NB4 (cell line): ENCODE measurements at regions not wholly inside any gene's neighbourhood (a gene's known extent, or its start where the extent isn't known, plus 50 kb on each side); places are given as distances from the start of the nearest gene placed in this dataset.

Experiments
- DNase-seq: peaks from one replicate; pipeline ENCODE4 v3.0.0; 2010; ENCODE audit warnings: low read depth
- H3K4me3 ChIP-seq: one replicate; pipeline ENCODE4 v1.5.1; 2011; ENCODE audit warnings: mild to moderate bottlenecking, low read depth, low read length, moderate library complexity
- CTCF ChIP-seq: IDR thresholded peaks from one replicate; pipeline ENCODE4 v1.5.1; 2012; ENCODE audit warnings: low read depth, low read length
- MYC ChIP-seq: IDR thresholded peaks from 2 replicates; pipeline ENCODE4 v1.6.1; 2011; ENCODE audit warnings: low read depth, low read length
- POLR2A ChIP-seq: IDR thresholded peaks from 2 replicates; pipeline ENCODE4 v1.6.1; 2011; ENCODE audit warnings: mild to moderate bottlenecking; ENCODE audit not compliant: insufficient read length; ENCODE audit errors: extremely low read depth
- TF ChIP-seq, protein P1 (sequence below): IDR thresholded peaks from 2 replicates; pipeline ENCODE4 v1.6.1; 2011; ENCODE audit warnings: low read depth, low read length

DNA sequence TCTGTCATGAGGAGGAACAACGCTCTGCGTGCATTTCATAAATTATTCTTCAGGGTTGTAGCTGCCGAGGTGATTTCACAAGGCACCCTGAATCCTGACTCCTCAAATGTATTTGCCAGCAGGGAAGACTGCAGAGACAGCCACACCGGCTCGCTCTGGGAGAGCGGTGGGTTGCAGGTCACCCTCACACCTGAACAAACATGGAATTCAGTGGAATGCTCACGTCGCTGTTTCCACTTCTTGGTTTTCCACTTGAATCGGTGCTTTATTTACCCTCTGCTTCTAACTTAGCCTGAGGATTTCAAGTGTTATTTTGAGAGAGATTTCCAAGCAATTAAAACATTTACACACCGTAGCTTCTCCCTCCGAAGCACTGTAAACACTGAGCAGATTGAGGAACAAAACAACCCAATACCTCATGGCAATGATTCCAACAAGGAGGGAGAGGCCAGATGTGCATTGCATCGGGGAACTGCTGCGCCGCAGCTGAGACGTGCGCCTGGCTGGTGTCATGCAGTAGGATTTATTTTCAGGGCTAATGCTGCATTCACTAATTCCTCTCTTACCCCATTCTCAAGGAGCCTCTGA is 59.5 kb upstream of the GGTLC1 start:
- DNase-seq, result no peak
- TF ChIP-seq POLR2A (no peak), CTCF (no peak), MYC (no peak)
- TF ChIP-seq, protein P1, sequence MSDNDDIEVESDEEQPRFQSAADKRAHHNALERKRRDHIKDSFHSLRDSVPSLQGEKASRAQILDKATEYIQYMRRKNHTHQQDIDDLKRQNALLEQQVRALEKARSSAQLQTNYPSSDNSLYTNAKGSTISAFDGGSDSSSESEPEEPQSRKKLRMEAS, result no peak

GRCh38 chr20:24046888-24047287 is 58.3 kb upstream of the GGTLC1 start:
- DNase-seq, result no peak
- no peak for TF ChIP-seq CTCF
- TF ChIP-seq, protein P1, result no peak
- TF ChIP-seq POLR2A, result no peak
- TF ChIP-seq MYC, result no peak
- H3K4me3 ChIP-seq, result no peak overlapping the region

More for the DNA sequence above, 59.5 kb upstream of the GGTLC1 start:
- H3K4me3 ChIP-seq, result no peak overlapping the region

DNA sequence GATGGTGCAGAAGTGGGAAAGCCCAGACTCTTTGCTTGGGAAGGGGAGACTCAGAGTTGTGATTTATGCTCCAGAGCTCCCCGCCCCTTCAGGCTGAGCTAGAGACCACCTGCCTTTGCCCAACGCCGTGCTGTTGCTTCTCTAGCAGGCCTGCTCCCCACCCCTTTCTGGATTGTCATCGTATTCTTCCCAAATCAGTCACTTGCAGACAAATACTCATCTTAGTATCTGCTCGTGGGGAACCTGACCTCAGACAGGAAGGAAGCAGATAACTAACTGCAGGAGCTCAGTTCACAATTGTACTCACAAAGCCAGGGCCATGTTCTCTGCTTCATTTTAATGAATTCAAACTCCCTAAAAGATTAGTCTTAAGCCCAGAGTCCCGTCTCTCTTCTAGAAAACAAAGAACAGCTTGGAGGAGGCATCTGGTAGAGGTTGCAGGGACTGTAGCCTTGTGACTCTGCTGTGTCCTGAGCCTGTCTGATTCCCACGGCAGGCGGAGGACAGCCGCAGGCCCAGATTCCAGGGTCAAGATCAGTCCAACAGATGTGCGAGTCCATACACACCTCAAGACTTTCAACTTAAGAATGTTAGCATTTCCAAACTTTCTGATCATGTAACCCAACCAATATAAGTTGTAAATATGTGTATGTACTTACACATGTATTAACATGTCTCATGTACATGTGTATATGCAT is 57.2 kb upstream of the GGTLC1 start:
- TF ChIP-seq POLR2A (no peak), MYC (no peak), CTCF (no peak)
- TF ChIP-seq, protein P1, result no peak
- DNase-seq, result no peak
- no peak overlapping the region for H3K4me3 ChIP-seq

DNA sequence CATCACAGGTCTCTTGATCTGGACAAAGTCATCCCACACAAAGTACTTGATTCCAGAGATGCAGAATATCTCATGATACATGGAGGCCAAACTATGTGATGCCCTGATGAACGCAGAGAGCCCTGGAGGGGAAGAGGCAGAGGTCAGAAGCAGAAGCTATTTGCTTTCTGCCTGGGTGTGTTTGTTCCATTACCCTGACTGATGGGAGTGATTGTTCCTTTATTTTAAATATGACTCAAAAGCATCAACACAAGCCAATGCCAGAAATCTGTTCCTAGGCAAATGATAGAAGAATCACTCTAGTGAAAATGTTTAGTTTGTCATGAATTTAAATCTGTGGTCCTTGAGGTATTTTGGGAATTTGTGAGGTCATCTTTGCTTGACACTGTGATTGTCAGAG is 54.7 kb upstream of the GGTLC1 start:
- no peak for DNase-seq
- no peak overlapping the region for H3K4me3 ChIP-seq
- no peak for TF ChIP-seq POLR2A
- no peak for TF ChIP-seq CTCF
- no peak for TF ChIP-seq MYC
- TF ChIP-seq, protein P1, result no peak

DNA sequence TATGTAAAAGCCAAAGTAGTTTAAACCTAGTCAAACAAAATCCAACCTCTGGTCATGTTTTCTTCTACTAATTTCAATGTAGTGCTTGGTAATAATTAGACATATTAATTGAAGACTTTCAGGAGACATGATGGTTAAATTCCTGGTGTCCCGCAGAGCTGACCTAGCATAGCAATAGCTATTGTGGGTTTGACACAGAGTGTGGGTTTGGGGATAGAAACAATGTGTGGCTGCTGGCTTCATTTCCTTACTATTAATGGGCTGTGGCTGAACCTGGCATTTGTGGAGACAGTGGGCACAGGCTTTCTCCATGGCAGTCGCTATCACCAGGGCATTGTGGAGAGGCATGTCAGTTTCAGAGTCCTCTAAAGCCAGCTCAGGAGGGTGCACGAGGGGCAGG is 54.1 kb upstream of the GGTLC1 start:
- TF ChIP-seq CTCF (no peak), POLR2A (no peak), MYC (no peak)
- TF ChIP-seq, protein P1, result no peak
- no peak overlapping the region for H3K4me3 ChIP-seq
- DNase-seq, result no peak
